D721Med (cell line): ENCODE measurements at regions not wholly inside any gene's neighbourhood (a gene's known extent, or its start where the extent isn't known, plus 50 kb on each side); places are given as distances from the start of the nearest gene placed in this dataset.

ENCODE experiments used
- DNase-seq: peaks from one replicate; pipeline ENCODE4 v3.0.0; 2011; ENCODE audit warnings: low spot score; ENCODE audit not compliant: insufficient read length
- FAIRE-seq: peaks from 2 replicates; lab custom pipeline; 2011; peaks lifted over from hg19 to GRCh38; lab: Jason Lieb, UNC
- TF ChIP-seq, protein P1 (sequence below): IDR thresholded peaks from 2 replicates; pipeline ENCODE4 v1.5.1; 2012; ENCODE audit warnings: mild to moderate bottlenecking, control low read depth; ENCODE audit not compliant: insufficient read depth; ENCODE audit errors: missing control alignments

GRCh38 chr3:103127737-103128136 lies 692.9 kb downstream of the ZPLD1 start:
- TF ChIP-seq, protein P1, sequence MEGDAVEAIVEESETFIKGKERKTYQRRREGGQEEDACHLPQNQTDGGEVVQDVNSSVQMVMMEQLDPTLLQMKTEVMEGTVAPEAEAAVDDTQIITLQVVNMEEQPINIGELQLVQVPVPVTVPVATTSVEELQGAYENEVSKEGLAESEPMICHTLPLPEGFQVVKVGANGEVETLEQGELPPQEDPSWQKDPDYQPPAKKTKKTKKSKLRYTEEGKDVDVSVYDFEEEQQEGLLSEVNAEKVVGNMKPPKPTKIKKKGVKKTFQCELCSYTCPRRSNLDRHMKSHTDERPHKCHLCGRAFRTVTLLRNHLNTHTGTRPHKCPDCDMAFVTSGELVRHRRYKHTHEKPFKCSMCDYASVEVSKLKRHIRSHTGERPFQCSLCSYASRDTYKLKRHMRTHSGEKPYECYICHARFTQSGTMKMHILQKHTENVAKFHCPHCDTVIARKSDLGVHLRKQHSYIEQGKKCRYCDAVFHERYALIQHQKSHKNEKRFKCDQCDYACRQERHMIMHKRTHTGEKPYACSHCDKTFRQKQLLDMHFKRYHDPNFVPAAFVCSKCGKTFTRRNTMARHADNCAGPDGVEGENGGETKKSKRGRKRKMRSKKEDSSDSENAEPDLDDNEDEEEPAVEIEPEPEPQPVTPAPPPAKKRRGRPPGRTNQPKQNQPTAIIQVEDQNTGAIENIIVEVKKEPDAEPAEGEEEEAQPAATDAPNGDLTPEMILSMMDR, result no peak
- no peak for DNase-seq
- no peak for FAIRE-seq

- TF ChIP-seq, protein P1, result no peak
- DNase-seq, result no peak
- FAIRE-seq, result no peak
Measured at GRCh38 chr3:103134023-103134724, 699.4 kb downstream of the ZPLD1 start.

DNA sequence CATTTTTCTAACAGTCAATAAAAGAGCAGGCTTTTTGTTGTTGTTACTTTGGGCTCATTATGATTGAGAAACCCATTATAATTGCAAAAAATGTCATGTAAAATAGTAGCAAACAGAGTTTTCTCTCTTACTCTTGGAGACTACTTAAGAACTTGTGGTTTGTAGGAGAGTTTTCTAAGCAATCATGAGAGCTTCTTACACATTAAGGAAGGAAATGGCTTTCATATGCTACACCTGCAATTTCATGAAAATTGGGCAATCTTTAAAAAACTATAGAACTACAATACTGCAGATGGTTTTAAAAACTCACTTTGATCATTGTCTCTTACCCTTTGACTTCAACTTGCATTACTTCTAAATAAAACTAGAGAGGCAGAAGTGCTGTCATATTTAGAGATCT lies 701.8 kb downstream of the ZPLD1 start:
- FAIRE-seq (no peak), DNase-seq (no peak)
- TF ChIP-seq, protein P1, result no peak

DNA sequence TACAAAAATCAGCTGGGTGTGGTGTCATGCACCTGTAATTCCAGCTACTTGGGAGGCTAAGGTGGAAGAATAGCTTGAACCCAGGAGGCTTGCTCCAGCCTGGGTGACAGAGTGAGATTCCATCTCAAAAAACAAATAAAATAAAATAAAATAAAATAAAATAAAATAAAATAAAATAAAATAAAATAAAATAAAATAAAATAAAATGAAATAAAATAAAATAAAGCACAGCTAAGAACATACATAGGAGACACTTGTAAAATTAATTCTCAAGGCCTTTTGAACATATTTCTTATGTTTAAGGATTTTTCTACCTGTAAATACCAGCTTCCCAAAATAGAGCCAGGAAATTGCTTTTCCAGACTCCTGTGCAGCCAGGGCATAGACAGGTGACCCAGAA lies 703.0 kb downstream of the ZPLD1 start:
- TF ChIP-seq, protein P1, result no peak
- DNase-seq, result no peak
- FAIRE-seq, result no peak

DNA sequence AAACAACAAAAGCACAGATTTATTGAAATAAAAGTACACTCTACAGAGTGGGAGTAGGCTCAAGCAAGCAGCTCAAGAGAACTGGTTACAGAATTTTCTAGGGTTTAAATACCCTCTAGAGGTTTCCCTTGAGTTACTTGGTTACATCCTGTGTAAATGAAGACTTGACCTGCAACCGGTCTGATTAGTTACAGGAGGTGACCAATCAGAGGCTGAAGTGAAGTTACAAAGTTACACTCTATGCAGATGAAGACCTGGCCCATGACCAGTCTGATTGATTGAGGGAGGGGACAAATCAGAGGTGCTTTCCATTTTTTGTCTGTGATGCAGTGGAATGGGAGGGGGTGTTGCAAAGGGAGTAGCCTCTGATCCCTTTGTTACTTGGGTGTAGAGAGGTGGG lies 723.4 kb downstream of the ZPLD1 start:
- FAIRE-seq, result no peak
- DNase-seq, result no peak
- TF ChIP-seq, protein P1, result no peak

- FAIRE-seq (no peak), DNase-seq (no peak)
- TF ChIP-seq, protein P1, result no peak
Measured at GRCh38 chr3:103166890-103167289, 732.1 kb downstream of the ZPLD1 start.

DNA sequence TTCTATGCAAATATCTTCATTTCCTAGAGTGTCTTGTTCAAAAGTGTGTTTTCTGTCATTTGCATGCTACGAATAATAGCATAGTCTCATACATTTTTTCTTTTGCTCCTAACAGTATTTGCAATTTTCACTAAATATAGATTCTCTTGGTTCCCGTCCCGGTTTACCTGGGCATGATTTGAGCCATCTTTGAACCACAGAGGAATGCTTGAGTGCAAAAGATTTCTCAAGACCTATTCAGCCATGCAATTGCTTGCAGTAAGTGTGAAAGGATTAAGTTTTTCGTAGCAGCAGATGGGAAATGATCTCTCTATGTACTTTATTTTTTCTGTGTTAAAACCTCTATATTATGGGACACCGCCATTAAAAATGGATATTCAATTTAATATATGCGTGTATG lies 733.0 kb downstream of the ZPLD1 start:
- TF ChIP-seq, protein P1, result no peak
- no peak for DNase-seq
- no peak for FAIRE-seq
